HG03025 (cell line): ENCODE measurements at regions not wholly inside any gene's neighbourhood (a gene's known extent, or its start where the extent isn't known, plus 50 kb on each side); places are given as distances from the start of the nearest gene placed in this dataset.
"Not testable (repeated sequence)": the region's sequence is repeated elsewhere in the genome, so short reads cannot be mapped to it uniquely, and the experiment has no call there.

Experiments
- ATAC-seq: cut with Tn5 transposase; IDR thresholded peaks from one replicate; pipeline ENCODE4 v1.9.1; 2021; ENCODE audit warnings: mild to moderate bottlenecking, moderate library complexity; ENCODE audit not compliant: unreplicated experiment, low FRiP score

- no peak for ATAC-seq
These were observed 407.2 kb upstream of the MYT1L start for GRCh38 chr2:2738276-2738675.

- no peak for ATAC-seq
These were observed 404.0 kb upstream of the MYT1L start for GRCh38 chr2:2735041-2735440.

- no peak for ATAC-seq
These were observed 403.2 kb upstream of the MYT1L start for GRCh38 chr2:2734308-2734707.

- no peak for ATAC-seq
These were observed 402.7 kb upstream of the MYT1L start for GRCh38 chr2:2733818-2734217.

DNA sequence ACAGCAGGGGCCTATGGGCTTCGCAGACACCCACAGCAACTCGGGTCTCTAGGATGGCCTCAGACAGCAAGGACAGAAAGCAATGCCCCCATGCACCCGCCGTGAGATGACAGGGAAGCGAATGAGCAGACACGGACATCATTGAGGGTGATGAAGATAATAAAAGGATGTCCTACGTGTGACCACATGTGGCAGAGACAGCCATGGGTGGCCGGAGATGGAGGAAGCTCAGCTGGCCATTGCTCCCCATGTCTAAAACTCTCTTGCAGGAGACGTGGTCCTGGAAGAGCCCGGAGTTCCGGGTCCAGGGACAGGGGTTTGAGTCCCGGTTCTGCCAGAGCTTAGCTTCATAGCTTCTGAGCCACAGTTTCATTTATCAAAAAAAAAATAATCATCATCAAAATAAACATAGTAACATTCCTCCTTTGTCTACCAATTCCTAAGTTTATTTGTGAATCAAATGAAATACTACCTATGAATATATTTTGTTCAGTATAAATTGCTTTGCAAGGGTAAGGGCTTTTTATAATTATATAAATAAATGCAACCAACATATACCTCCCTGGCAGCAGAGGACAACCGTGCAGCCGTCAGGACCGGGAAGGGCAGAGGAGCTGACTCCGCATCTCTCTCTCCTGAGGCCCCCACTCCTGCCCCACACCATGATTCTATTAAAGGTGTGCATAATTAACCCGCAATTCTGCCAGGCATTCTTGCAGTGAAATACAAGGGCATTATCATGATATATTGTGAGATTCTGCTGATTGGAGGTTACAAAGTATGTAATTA lies 401.4 kb upstream of the MYT1L start:
- ATAC-seq, result no peak

DNA sequence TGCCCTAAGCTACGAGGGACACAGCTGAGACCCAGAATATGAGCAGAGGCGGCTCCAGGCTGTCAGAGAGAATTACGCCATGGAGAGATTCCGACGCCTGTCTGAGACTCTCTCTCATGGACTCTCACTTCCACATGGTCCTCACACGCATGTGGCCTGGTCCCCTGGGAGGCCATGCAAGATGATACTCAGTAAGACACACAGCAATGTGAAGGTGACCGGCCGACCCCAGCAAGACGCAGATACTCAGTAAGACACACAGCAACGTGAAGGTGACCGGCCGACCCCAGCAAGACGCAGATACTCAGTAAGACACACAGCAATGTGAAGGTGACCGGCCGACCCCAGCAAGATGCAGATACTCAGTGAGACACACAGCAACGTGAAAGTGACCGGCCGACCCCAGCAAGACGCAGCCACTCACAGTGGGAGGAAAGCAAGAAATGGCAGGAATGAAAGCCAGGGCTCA lies 400.8 kb upstream of the MYT1L start:
- no peak for ATAC-seq

DNA sequence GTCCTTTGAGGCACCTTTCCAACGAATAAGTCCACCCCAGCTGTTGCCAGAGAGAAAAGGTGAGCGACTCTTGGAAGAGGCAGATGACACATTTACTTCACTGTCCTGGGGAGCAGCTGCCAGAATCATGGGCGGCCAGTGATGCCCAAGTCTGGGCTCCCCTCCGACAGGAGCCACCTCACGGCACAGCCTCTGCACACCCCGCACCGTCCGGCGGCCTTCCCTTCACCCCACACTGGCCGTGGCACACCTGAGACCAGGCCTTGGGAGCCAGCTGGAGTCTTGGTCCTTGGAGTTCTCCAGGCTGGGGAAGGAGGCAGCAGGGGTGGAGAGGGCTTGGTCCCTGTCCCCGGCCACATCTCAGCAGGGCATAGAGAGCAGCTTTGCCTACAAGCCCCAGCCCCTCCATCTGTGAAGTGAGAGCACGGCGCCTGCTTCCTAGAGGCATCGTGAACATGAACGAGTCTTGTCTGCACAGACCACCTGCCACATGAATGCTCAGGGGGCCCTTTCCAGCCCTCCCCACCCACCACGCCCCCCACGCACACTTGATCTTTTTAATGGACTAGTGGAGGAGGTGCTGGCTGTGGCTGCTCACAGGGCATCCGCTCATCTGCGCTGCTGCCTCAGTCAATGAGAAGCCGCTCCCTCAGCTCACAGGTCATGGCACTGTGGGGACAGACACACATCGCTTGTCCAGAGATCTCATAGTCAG lies 400.2 kb upstream of the MYT1L start:
- no peak for ATAC-seq

GRCh38 chr2:2730301-2730833 lies 399.3 kb upstream of the MYT1L start:
- no peak for ATAC-seq

DNA sequence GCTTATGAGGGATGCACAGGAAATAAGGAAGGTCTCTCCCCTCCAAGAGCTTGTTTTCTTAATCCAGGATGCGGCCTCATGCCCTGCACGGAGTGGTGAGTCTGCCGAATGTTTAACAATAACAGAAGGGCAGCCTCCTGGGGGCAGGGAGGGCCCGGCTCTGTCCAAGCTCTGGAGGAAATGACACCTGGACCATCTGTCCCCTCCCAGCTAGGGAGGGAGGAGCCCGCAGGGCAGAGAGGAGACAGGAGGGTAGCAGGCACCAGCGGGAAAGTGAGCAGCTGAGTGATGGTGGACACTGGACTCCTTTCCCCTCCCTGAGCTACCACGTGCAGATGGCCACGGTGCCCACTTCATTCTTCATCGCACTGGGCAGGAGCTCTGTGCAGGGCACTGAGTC lies 398.2 kb upstream of the MYT1L start:
- ATAC-seq, result no peak

DNA sequence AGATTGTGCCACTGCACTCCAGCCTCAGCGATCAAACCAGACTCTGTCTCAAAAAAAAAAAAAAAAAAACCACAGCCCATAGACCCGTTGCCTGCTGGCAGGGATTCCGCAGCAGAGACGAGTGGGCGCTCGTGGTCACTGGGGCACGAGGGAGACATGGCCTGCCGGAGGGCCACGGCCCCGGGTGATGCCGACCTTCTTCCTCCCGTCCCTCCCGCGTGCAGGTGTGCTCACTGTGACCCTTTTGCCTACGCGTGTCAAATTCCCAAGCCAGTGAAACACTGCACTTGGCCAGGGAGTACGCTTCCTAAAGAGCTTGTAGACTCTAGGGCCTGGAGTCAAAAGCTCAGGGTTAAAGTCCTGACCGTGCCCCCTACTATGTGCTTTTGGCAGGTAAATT lies 397.6 kb upstream of the MYT1L start:
- ATAC-seq, result no peak

DNA sequence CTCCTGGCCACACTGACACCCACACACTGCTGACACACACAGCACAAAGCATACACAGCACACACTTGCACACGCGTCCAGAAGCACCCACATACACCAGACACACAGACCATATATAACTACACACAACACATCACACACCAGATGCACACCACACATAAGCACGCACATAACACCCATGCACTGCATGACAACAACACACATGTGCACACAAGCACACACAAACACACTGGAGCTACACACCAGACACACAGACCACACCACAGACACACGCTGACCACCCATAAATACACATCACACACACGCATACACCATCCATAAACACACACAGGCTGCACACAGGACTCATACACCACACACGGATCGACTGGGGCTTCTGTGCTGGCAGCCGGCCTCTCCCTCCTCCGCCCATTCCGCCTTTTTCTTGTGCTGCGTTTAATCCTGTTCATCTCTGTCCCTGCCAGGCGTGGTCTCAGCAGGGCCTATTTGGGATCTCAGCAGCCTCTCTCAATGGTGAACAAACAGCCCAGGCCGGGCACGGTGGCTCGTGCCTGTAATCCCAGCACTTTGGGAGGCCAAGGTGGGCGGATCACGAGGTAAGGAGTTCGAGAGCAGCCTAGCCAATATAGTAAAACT lies 396.9 kb upstream of the MYT1L start:
- no peak for ATAC-seq

DNA sequence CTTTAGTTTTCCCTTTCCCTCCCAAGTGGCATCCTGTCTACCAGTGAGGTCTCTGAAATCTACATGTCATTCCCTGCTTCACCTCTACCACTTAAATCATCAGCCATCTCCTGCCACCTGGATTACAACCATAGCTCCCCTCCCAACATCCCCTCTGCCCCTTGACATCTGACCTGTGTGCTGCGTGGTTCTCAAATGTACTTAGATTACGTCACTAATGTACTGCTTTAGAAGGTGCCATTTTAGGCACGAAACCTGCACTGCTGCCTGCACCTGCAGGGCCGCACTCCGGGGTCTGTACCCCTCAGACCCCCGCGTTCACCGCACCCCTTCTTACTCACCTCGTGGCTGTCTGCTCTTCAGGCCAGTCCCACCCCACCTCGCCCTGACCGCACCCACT lies 395.1 kb upstream of the MYT1L start:
- no peak for ATAC-seq

DNA sequence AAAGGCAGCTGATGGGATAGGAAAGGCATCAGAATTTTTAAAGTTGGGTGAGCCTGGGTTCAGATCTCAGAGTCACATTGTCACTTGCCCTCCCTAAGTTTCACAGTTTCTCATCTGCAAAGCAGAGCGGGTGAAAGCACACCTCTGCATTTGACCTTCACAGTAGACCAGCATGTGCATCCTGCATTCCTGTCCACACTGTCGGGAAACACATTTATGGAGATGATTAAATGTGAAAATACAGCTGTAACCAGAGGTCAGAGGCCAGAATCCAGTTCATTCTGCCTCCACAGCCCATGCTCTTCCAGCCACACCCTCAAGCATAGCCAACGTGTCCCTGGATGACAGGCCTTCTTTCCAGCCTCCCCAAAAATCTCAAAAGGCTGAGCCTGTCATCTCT lies 392.0 kb upstream of the MYT1L start:
- no peak for ATAC-seq

DNA sequence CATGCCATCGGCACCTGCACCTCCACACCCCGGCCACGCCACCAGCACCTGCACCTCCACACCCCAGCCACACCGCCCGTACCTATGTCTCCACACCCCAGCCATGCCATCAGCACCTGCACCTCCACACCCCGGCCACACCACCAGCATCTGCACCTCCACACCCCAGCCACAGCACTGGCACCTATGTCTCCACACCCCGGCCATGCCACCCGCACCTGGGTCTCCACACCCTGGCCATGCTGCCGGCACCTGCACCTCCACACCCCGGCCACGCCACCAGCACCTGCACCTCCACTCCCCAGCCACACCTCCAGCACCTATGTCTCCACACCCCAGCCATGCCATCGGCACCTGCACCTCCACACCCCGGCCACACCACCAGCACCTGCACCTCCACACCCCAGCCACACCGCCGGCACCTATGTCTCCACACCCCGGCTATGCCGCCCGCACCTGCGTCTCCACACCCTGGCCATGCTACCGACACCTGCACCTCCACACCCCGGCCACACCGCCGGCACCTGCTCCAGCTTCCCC lies 390.3 kb upstream of the MYT1L start:
- no peak for ATAC-seq

DNA sequence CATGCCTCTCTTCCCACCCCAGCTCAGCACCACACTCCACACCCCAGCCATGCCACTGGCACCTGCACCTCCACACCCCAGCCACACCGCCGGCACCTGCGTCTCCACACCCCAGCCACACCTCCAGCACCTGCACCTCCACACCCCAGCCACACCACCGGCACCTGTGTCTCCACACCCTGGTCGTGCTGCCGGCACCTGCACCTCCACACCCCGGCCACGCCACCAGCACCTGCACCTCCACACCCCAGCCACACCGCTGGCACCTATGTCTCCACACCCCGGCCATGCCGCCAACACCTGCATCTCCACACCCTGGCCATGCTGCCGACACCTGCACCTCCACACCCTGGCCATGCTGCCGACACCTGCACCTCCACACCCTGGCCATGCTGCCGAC lies 389.7 kb upstream of the MYT1L start:
- ATAC-seq, result not testable (repeated sequence)

DNA sequence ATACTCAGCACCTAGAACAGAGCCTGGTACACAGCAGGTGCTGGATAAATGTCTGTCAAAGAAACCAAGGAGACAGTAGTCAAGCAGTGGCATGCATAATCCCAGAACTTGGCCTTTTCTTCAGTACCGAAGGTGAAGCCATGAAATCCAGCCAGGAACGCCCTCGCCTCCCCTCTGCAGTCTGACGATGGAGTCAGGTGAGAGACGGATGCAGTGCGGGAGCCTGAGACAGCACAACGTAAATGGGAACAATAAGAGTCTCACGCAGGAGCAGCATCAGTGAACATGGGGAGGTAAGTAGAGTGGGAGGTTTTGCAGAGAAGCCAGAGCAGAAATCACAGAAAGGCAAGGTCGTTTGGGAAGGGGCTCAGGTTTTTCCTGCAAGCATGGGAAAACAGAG lies 389.3 kb upstream of the MYT1L start:
- no peak for ATAC-seq

GRCh38 chr2:2719781-2720180 lies 388.7 kb upstream of the MYT1L start:
- no peak for ATAC-seq

DNA sequence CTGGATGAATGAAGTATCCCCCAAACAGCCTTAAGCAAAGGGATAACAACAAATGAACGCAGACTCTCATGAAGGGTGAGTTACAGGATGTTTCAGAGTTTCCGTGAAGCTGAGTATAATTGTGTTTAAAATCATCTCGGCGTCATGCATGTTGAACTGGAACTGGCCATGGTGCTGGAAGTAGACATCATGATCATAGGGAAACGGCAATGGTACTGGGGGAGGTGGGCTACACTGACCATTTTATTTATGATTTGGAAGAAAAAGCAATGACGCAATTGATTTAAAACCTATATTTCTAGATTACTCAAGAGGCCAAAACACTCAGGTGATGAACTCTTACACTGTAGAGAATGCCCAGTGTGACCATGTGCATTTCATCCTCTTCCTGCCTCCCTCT lies 387.9 kb upstream of the MYT1L start:
- no peak for ATAC-seq

DNA sequence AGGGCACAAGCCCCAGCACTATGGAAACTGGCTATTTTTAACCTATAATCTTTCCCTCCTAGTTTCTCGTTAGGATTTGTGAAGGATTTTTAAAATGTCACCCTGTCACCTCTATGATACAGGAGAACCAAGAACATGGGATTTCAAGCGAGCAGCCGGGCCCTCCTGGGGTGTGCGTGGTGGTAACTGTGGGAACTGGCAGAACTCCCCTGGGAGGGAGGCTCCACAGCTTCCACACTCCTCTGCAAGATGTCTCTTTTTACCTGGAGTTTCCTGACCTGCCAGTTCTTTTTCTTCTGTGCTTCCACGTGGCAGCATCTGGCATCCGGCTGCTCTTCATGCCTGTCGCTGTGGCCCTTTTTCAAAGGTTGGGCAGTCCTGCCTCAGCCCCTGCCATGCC lies 386.3 kb upstream of the MYT1L start:
- ATAC-seq, result no peak

GRCh38 chr2:2716771-2717170 lies 385.7 kb upstream of the MYT1L start:
- no peak for ATAC-seq
